ENCODE measurements at regions not wholly inside any gene's neighbourhood (a gene's known extent, or its start where the extent isn't known, plus 50 kb on each side); places are given as distances from the start of the nearest gene placed in this dataset.
"Not testable (repeated sequence)": the region's sequence is repeated elsewhere in the genome, so short reads cannot be mapped to it uniquely, and the experiment has no call there.

- no peak overlapping the region for H2BK15ac ChIP-seq (ENCODE audit: low read depth, low read length)
- H3K79me2 ChIP-seq (ENCODE audit: insufficient read depth, low read length): no peaks in the 10 kb centered on the region
- H3K4me2 ChIP-seq (ENCODE audit: insufficient read depth, insufficient read length, low read length): no peak overlapping the region
- H3K9ac ChIP-seq (ENCODE audit: extremely low read depth, insufficient read length, low read length): no peak overlapping the region
- no peak overlapping the region for H4K91ac ChIP-seq (ENCODE audit: insufficient read length, low read depth, low read length)
- H3K14ac ChIP-seq (ENCODE audit: insufficient read depth, low read length): no peak overlapping the region
- Mint-ChIP-seq H3K27ac (no peak overlapping the region), H3K9me3 (peaks cover 12 to 16% of the 10 kb centered on the region in 2 experiments; a peak in 4 of 5 replicates), H3K4me3 (no peak overlapping the region), H3K4me1 (peaks cover 9 to 17% of the 10 kb centered on the region in 2 experiments), H3K27me3 (ENCODE audit: low read depth) (no peaks in the 10 kb centered on the region), H3K36me3 (ENCODE audit: insufficient read depth in 1 of 3, low read depth in 3 of 3) (peaks cover 2 to 14% (median 5%) of the 10 kb centered on the region in 3 experiments; a peak in 5 of 7 replicates)
- H3K56ac ChIP-seq (ENCODE audit: insufficient read length, low read depth, low read length): no peak overlapping the region
- no peaks in the 10 kb centered on the region for H3K23me2 ChIP-seq (ENCODE audit: insufficient read length, low read depth, low read length, poor library complexity, severe bottlenecking)
- H4K8ac ChIP-seq (replicated peaks; ENCODE audit: insufficient read length, low read depth, low read length): no peak overlapping the region
- H3K79me1 ChIP-seq (ENCODE audit: insufficient read depth, low read depth, low read length, poor library complexity, severe bottlenecking): no peaks in the 10 kb centered on the region
- H2AFZ ChIP-seq (ENCODE audit: low read length): no peak overlapping the region
- H3K27ac ChIP-seq (ENCODE audit: insufficient read length, low read depth, low read length): no peak overlapping the region
- H2BK20ac ChIP-seq (ENCODE audit: low read depth, low read length, poor library complexity, severe bottlenecking): no peak overlapping the region
- no peak overlapping the region for H2BK120ac ChIP-seq (ENCODE audit: low read depth, low read length, poor library complexity, severe bottlenecking)
- TF ChIP-seq CTCF (conservative IDR thresholded peaks at IDR 0.05): no peak
- H4K5ac ChIP-seq (ENCODE audit: insufficient read length, low read depth, low read length): no peak overlapping the region
- H3T11ph ChIP-seq (ENCODE audit: low read length): no peak overlapping the region
- no CpG with 5 or more reads among the region's 3 CpGs for whole genome bisulfite sequencing (ENCODE audit: extremely low coverage, insufficient read length, low lambda C conversion rate)
- H3K9me3 ChIP-seq (ENCODE audit: control insufficient read depth, low read depth, low read length): no peaks in the 10 kb centered on the region
- H3K18ac ChIP-seq (ENCODE audit: insufficient read length, low read depth, low read length): no peak overlapping the region
- no peaks in the 10 kb centered on the region for H3K4me1 ChIP-seq (ENCODE audit: insufficient read depth, low read length)
- H2BK5ac ChIP-seq (ENCODE audit: insufficient read length, low read length): no peak overlapping the region
- H3K4ac ChIP-seq (ENCODE audit: low read depth, low read length): no peak overlapping the region
- no peak overlapping the region for H2BK12ac ChIP-seq (ENCODE audit: insufficient read length, low read depth, low read length)
- no peaks in the 10 kb centered on the region for H4K20me1 ChIP-seq (ENCODE audit: control insufficient read depth, insufficient read depth, insufficient read length)
- no peaks in the 10 kb centered on the region for H3K27me3 ChIP-seq (ENCODE audit: insufficient read depth, low read length)
- no peak for DNase-seq
- H2AK5ac ChIP-seq (ENCODE audit: insufficient read length, low read length): no peak overlapping the region
- H3K23ac ChIP-seq (ENCODE audit: insufficient read length, low read depth, low read length): no peak overlapping the region
These were observed 99.8 kb upstream of the ZEB2 start for GRCh38 chr2:144619760-144620159.

DNA sequence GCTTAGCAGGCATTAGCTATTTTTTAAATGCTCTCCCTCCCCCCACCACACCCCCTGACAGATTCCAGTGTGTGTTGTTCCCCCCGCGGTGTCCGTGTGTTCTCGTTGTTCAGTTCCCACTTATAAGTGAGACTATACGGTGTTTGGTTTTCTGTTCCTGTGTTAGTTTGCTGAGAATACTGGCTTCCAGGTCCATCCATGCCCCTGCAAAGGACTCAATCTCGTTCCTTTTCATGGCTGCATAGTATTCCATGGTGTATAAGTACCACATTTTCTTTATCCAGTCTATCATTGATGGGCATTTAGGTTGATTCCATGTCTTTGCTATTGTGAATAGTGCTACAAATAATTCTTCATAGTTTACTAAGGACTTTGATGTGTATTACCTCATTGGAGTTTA, 97.3 kb upstream of the ZEB2 start:
- not testable (repeated sequence) for H3K27me3 ChIP-seq (ENCODE audit: insufficient read depth, low read length); H2AFZ ChIP-seq (ENCODE audit: low read length); H4K5ac ChIP-seq (ENCODE audit: insufficient read length, low read depth, low read length); H2BK5ac ChIP-seq (ENCODE audit: insufficient read length, low read length); H2BK120ac ChIP-seq (ENCODE audit: low read depth, low read length, poor library complexity, severe bottlenecking); H3K9me3 ChIP-seq (ENCODE audit: control insufficient read depth, low read depth, low read length); H3K56ac ChIP-seq (ENCODE audit: insufficient read length, low read depth, low read length); H3K79me1 ChIP-seq (ENCODE audit: insufficient read depth, low read depth, low read length, poor library complexity, severe bottlenecking); H3K4me1 ChIP-seq (ENCODE audit: insufficient read depth, low read length); H3K4ac ChIP-seq (ENCODE audit: low read depth, low read length); H4K8ac ChIP-seq (replicated peaks; ENCODE audit: insufficient read length, low read depth, low read length); H3K14ac ChIP-seq (ENCODE audit: insufficient read depth, low read length); H3K27me3 Mint-ChIP-seq (ENCODE audit: low read depth); H2BK12ac ChIP-seq (ENCODE audit: insufficient read length, low read depth, low read length); H3K4me2 ChIP-seq (ENCODE audit: insufficient read depth, insufficient read length, low read length); H2AK5ac ChIP-seq (ENCODE audit: insufficient read length, low read length); DNase-seq; H3T11ph ChIP-seq (ENCODE audit: low read length); H3K9me3 Mint-ChIP-seq; H3K18ac ChIP-seq (ENCODE audit: insufficient read length, low read depth, low read length); H3K4me3 Mint-ChIP-seq; H3K27ac Mint-ChIP-seq; H3K9ac ChIP-seq (ENCODE audit: extremely low read depth, insufficient read length, low read length); H2BK15ac ChIP-seq (ENCODE audit: low read depth, low read length); H4K91ac ChIP-seq (ENCODE audit: insufficient read length, low read depth, low read length); H3K27ac ChIP-seq (ENCODE audit: insufficient read length, low read depth, low read length); H2BK20ac ChIP-seq (ENCODE audit: low read depth, low read length, poor library complexity, severe bottlenecking); H3K36me3 Mint-ChIP-seq (ENCODE audit: insufficient read depth in 1 of 3, low read depth in 3 of 3); H3K23ac ChIP-seq (ENCODE audit: insufficient read length, low read depth, low read length); H4K20me1 ChIP-seq (ENCODE audit: control insufficient read depth, insufficient read depth, insufficient read length); H3K23me2 ChIP-seq (ENCODE audit: insufficient read length, low read depth, low read length, poor library complexity, severe bottlenecking); H3K79me2 ChIP-seq (ENCODE audit: insufficient read depth, low read length)
- H3K4me1 Mint-ChIP-seq: peaks cover 9 to 17% of the 10 kb centered on the region in 2 experiments
- no CpG with 5 or more reads among the region's 6 CpGs for WGBS (ENCODE audit: extremely low coverage, insufficient read length, low lambda C conversion rate)
